Breast epithelium (tissue), 3 donors: ENCODE measurements at regions not wholly inside any gene's neighbourhood (a gene's known extent, or its start where the extent isn't known, plus 50 kb on each side); places are given as distances from the start of the nearest gene placed in this dataset.

Experiments used
- CTCF ChIP-seq, 3 donors: fragments of 450-650 bp; IDR thresholded peaks; one replicate each; pipeline ENCODE4 v1.5.1; 2016 to 2017; ENCODE audit warnings: antibody characterized with exemption in 3 of 3, mild to moderate bottlenecking in 3 of 3, moderate library complexity in 3 of 3
- POLR2A ChIP-seq: fragments of 450-650 bp; IDR thresholded peaks from one replicate; pipeline ENCODE4 v1.6.1; 2016; ENCODE audit warnings: antibody characterized with exemption, mild to moderate bottlenecking, moderate library complexity
- POLR2AphosphoS5 ChIP-seq, 3 donors: sonication (generic); formaldehyde crosslinking; IDR thresholded peaks; one replicate each; pipeline ENCODE4 v1.6.1; 2017; ENCODE audit warnings: antibody characterized with exemption in 3 of 3

- TF ChIP-seq POLR2A (no peak), CTCF (IDR thresholded peaks at IDR 0.05) (no peak), POLR2AphosphoS5 (IDR thresholded peaks at IDR 0.05) (no peak)
Observed at GRCh38 chr6:27143474-27144026, 104.0 kb upstream of the PRSS16 start.
